SH-SY5Y (cell line): ENCODE measurements at regions not wholly inside any gene's neighbourhood (a gene's known extent, or its start where the extent isn't known, plus 50 kb on each side); places are given as distances from the start of the nearest gene placed in this dataset.

ENCODE experiments used
- GATA2 ChIP-seq: IDR thresholded peaks from 2 replicates; pipeline ENCODE4 v1.6.1; 2011; ENCODE audit warnings: mild to moderate bottlenecking, low read depth, low read length
- GATA3 ChIP-seq: IDR thresholded peaks from 2 replicates; pipeline ENCODE4 v1.6.1; 2011; ENCODE audit warnings: low read depth, mild to moderate bottlenecking, low read length, moderate library complexity

DNA sequence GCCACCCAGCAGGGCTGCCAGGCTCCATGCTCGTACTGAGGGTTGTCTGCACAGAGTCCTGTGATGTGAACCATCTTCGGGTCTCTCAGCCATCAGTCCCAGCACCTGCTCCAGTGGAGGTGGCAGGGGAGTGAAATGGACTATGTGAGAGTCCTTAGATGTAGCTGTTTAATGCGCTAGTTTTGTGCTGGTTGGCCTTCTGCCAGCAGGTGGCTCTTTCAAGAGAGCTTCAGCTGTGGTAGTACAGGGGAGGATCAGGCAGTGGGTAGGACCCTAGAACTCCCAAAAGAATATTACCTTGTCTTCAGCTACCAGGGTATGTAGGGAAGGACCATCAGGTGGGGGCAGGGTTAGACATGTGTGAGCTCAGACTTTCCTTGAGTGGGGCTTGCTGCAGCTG is 1066.0 kb downstream of the GLUD2 start:
- no peak for TF ChIP-seq GATA2

DNA sequence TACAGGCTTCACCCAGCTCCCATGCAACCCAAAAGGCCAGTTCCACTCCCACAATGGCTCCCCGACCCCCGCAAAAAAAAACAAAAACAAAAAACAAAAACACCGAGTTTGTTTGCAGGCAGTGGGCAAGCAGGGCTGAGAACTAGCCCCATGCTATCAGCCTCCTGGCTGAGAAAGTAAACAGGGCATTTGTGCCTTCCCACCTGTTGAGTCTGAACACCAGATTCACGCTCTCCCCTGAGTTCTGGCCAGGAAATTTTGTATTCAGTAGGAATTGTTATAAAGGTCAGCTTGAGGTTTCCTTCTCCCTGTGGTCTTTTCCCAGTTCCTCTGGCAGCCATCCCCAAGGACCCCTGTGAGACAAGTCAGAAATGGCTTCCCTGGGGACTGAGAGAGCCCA is 1066.5 kb downstream of the GLUD2 start:
- TF ChIP-seq GATA3: no peak
- no peak for TF ChIP-seq GATA2

- TF ChIP-seq GATA3 (no peak), GATA2 (no peak)
Observed at GRCh38 chrX:122115604-122116003, 1068.2 kb downstream of the GLUD2 start.

DNA sequence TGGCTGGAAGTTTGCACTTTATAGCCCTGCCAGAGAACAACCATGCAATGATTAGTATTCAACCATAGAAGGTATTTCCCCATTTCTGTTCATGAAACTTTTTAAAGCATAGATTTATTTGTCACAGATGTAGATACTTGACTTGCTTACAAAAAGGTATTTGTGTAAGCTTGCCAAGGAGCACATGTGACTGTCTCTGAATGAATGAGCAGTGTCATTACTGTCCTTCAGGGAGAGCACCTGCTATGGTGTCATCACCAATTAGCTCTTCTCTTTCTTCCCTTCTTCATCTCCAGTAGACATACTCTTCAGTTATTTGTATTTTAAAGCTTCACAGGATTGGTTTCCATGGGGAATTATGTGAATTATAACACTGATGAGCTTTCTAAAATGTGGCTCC is 1064.7 kb upstream of the GRIA3 start:
- no peak for TF ChIP-seq GATA2
- no peak for TF ChIP-seq GATA3

GRCh38 chrX:122122274-122122673 is 1061.8 kb upstream of the GRIA3 start:
- no peak for TF ChIP-seq GATA3
- no peak for TF ChIP-seq GATA2

- no peak for TF ChIP-seq GATA3
Observed at GRCh38 chrX:122133478-122133877, 1050.6 kb upstream of the GRIA3 start.

DNA sequence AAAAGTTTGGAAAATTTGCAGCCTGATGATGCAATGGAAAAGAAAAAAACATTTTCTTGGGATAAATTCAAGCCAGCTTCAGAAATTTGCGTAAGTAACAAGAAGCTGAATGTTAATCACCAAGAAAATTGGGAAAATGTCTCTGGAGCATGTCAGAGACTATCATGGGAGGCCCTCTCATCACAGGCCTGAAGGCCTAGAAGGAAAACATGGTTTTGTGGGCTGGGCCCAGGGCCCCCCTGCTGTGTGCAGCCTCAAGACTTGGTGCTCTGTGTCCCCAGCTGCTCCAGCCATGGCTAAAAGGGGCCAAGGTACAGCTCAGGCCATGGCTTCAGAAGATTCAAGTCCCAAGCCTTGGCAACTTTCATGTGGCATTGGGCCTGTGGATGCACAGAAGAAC is 1049.8 kb upstream of the GRIA3 start:
- TF ChIP-seq GATA2: no peak
- no peak for TF ChIP-seq GATA3

DNA sequence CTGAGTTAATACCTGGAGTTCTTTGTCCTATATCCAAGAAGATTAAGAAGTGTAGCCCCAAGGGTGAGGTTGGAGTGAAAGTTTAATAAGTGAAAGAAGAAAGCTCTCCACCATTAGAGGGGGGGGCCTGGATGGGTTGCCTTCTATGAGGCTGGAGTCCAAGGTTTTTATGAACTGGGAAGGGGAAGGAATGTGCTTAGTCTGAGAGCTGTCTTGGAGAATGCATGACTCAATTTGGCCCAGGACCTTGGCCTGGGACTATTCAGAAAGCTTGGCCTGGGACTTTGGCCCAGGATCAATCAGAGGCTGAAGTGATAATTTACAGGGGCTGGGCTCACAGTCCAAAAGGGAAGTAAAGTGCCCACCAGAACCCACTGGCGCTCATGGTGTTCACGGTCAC is 1049.0 kb upstream of the GRIA3 start:
- TF ChIP-seq GATA3: no peak
- no peak for TF ChIP-seq GATA2

- TF ChIP-seq GATA3: no peak
- no peak for TF ChIP-seq GATA2
Observed at GRCh38 chrX:122154019-122154418, 1030.1 kb upstream of the GRIA3 start.

DNA sequence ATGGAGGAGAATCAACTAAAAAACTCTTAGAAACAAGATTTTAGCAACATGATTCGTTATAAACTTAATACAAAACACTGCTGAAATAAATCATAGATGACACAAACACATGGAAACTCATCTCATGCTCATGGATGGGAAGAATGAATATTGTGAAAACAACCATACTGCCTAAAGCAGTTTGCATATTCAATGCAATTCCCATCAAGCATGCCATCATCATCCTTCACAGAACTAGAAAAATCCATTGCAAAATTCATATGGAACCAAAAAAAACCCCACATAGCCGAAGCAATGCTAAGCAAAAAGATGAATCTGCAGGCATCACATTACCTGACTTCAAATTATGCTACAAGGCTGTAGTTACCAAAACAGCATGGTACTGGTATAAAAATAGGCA is 1015.8 kb upstream of the GRIA3 start:
- no peak for TF ChIP-seq GATA3

GRCh38 chrX:122184791-122185190 is 999.3 kb upstream of the GRIA3 start:
- TF ChIP-seq GATA3 (no peak), GATA2 (no peak)

DNA sequence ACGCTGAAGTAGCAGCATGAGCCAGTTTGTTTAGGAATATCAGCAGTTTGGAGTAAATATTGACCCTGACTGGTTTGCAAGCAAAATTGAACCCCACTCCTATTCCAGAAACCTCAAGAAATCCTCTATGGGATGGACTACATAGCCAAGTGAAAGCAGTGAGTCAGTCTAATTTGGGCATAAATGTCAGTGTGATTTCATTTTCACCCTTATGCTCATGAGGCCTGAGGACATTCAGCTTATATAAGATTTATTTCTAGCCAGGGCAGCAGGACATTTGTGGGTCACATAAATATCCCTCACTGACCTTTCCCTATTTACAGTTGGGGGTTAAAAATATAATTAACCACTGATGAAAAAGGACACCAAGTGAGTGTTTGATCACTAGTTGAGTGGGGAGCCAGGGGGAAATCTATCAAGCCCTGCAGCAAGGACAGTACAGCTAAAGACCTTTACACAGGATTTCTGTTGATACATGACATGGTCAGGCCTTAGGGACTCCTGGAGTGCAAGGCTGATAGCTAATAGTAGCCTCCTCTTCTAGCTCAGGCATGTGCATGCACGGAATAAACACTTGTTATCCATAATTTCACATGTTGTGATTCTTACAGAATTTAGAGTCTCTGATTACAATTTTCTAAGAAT is 996.9 kb upstream of the GRIA3 start:
- TF ChIP-seq GATA3 (no peak), GATA2 (no peak)

GRCh38 chrX:122188751-122189150 is 995.3 kb upstream of the GRIA3 start:
- TF ChIP-seq GATA2 (no peak), GATA3 (no peak)

DNA sequence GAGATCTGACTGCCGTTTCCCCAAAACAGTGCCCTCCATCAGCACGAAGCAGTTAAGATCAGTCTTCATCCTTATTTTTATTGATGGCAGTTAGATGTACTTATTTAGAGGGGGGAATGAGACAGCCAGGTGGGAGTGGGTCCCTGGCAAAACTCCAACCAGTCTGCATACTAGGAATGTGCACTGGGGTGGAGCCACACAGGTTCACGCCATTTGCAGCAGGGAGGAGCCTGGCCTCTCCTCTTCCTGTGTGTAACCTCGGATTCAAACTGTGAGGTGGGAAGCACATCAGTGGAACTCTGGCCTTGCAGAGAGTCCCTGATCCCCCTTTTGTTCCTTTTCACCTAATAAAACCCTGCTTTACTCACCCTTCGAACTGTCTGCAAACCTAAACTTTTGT is 987.7 kb upstream of the GRIA3 start:
- TF ChIP-seq GATA2 (no peak), GATA3 (no peak)

- TF ChIP-seq GATA2: no peak
- TF ChIP-seq GATA3: no peak
Observed at GRCh38 chrX:122203399-122203798, 980.7 kb upstream of the GRIA3 start.

GRCh38 chrX:122218666-122219065 is 965.4 kb upstream of the GRIA3 start:
- no peak for TF ChIP-seq GATA3
- no peak for TF ChIP-seq GATA2
